ENCODE measurements at regions not wholly inside any gene's neighbourhood (a gene's known extent, or its start where the extent isn't known, plus 50 kb on each side); places are given as distances from the start of the nearest gene placed in this dataset.

- H3K4me3 ChIP-seq (replicated peaks in 1 of 2; ENCODE audit: low read depth in 2 of 2, low read length in 2 of 2), result no peak overlapping the region
- no peak for DNase-seq (ENCODE audit: low read depth in 2 of 2)
- TF ChIP-seq CTCF (IDR thresholded peaks at IDR 0.05; ENCODE audit: low read depth, low read length), result no peak
Observed at GRCh38 chr11:76729214-76729613, 53.9 kb upstream of the TSKU start.

DNA sequence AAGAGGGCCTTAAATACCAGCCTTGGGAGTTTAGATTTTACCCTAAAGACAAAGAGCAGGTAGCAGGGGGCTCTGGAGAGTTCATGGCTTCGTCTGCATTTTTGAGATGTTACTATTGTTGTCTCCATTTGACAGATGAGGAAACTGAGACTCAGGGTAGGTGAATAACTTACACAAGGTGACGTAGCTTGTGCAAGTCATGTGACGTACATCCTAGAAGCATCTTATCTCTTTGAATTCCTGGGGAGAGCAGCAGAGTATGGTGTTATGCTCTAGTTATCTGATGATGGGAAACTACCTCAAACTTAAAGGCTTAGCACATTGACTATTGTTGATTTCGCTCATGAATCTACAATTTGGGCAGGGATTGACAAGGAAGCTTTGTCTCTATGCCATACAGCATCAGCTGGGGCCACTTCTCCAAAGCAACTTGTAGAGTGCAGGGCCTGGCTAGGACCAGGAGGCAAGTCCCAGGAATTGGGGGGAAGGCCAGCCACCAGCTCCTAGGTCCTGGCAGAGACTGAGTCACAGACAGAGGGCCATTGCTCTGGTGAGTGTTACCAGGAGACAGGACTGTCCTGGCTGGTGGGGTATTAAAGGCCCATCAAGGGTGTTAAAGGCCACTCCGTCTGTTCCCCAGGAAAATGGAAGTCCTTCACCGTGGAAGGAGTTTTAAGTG is 52.1 kb upstream of the TSKU start:
- no peak for DNase-seq (ENCODE audit: low read depth in 2 of 2)
- no peak overlapping the region for H3K4me3 ChIP-seq (replicated peaks in 1 of 2; ENCODE audit: low read depth in 2 of 2, low read length in 2 of 2)
- no peak for TF ChIP-seq CTCF (IDR thresholded peaks at IDR 0.05; ENCODE audit: low read depth, low read length)

DNA sequence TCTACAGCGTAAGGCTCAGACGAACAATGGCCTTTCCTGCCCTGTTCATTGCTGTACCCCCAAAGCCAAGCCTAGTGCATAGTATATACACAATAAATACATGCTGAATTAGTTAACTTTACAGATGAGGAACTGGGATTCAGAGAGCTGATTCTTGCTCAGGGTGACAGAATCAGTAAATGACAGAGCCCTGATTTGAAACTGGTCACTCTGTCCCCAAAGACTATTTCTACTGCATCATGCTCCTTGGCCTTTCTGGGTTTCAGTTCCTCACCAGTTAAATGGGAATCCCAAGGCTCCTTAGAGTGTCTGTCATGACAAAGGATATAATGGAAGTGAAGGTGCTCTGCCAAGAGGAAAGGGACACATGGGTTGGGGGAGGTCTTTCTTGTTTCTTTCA is 50.5 kb upstream of the TSKU start:
- no peak for DNase-seq (ENCODE audit: low read depth in 2 of 2)
- H3K4me3 ChIP-seq (replicated peaks in 1 of 2; ENCODE audit: low read depth in 2 of 2, low read length in 2 of 2), result no peak overlapping the region
- no peak for TF ChIP-seq CTCF (IDR thresholded peaks at IDR 0.05; ENCODE audit: low read depth, low read length)
